K562 (cell line): ENCODE measurements at regions not wholly inside any gene's neighbourhood (a gene's known extent, or its start where the extent isn't known, plus 50 kb on each side); places are given as distances from the start of the nearest gene placed in this dataset.

ENCODE experiments used
- MXI1 ChIP-seq: IDR thresholded peaks from 2 replicates; pipeline ENCODE4 v1.6.1; 2011; ENCODE audit warnings: low read depth, mild to moderate bottlenecking, improper control_type of control experiment, low read length
- POLR2A ChIP-seq: fragments of 450-650 bp; conservative IDR thresholded peaks from 2 replicates; pipeline ENCODE4 v1.6.1; 2016
- TBP ChIP-seq: optimal IDR thresholded peaks from 2 replicates; pipeline ENCODE3; 2011; ENCODE audit warnings: low read depth, low read length, improper control_type of control experiment
- ZEB2 ChIP-seq: fragments of 450-650 bp; IDR thresholded peaks from 2 replicates; pipeline ENCODE4 v1.6.1; 2016
- ZNF583 ChIP-seq: fragments of 250-450 bp; sonication (Bioruptor Pico); IDR thresholded peaks from 2 replicates; pipeline ENCODE4 v1.4.0; 2020

GRCh38 chr12:69071091-69071370 lies 138.1 kb upstream of the CPM start:
- TF ChIP-seq MXI1 (no peak), TBP (no peak), ZNF583 (CRISPR knock-in tag) (no peak), ZEB2 (no peak), POLR2A (no peak)
